Stimulated activated CD8-positive, alpha-beta memory T cell treated with anti-CD3 and anti-CD28 coated beads, Interleukin-4, amount 100 ng/mL, for 4 hours (primary cell): ENCODE measurements at regions not wholly inside any gene's neighbourhood (a gene's known extent, or its start where the extent isn't known, plus 50 kb on each side); places are given as distances from the start of the nearest gene placed in this dataset.

Source experiments
- DNase-seq, 2 donors: peaks; one replicate each; pipeline ENCODE4 v3.0.0-alpha.2; 2020; ENCODE audit warnings: low read depth in 2 of 2, low spot score in 1 of 2

- no peak for DNase-seq
Observed at GRCh38 chr19:28289295-28290063, 923.5 kb downstream of the UQCRFS1 start.

- DNase-seq = no peak
Observed at GRCh38 chr19:28288572-28289264, 924.2 kb downstream of the UQCRFS1 start.

GRCh38 chr19:28285917-28286316 lies 927.0 kb downstream of the UQCRFS1 start:
- no peak for DNase-seq

GRCh38 chr19:28285078-28285477 lies 927.9 kb downstream of the UQCRFS1 start:
- no peak for DNase-seq

- DNase-seq = no peak
Observed at GRCh38 chr19:28284389-28284788, 928.6 kb downstream of the UQCRFS1 start.

- DNase-seq = no peak
Observed at GRCh38 chr19:28283592-28283991, 929.4 kb downstream of the UQCRFS1 start.

GRCh38 chr19:28281676-28282075 lies 931.3 kb downstream of the UQCRFS1 start:
- DNase-seq = no peak

- no peak for DNase-seq
Observed at GRCh38 chr19:28264556-28264955, 948.4 kb downstream of the UQCRFS1 start.

- DNase-seq = no peak
Observed at GRCh38 chr19:28258829-28259228, 954.1 kb downstream of the UQCRFS1 start.

- DNase-seq = no peak
Observed at GRCh38 chr19:28257396-28257795, 955.6 kb downstream of the UQCRFS1 start.

- no peak for DNase-seq
Observed at GRCh38 chr19:28247243-28247642, 965.7 kb downstream of the UQCRFS1 start.

- no peak for DNase-seq
Observed at GRCh38 chr19:28245937-28246336, 967.0 kb downstream of the UQCRFS1 start.

- DNase-seq = no peak
Observed at GRCh38 chr19:28244966-28245365, 968.0 kb downstream of the UQCRFS1 start.

GRCh38 chr19:28242317-28242927 lies 970.5 kb downstream of the UQCRFS1 start:
- DNase-seq = no peak

GRCh38 chr19:28239270-28239669 lies 973.7 kb downstream of the UQCRFS1 start:
- no peak for DNase-seq

GRCh38 chr19:28238270-28238820 lies 974.6 kb downstream of the UQCRFS1 start:
- no peak for DNase-seq

GRCh38 chr19:28235606-28236125 lies 977.3 kb downstream of the UQCRFS1 start:
- no peak for DNase-seq

GRCh38 chr19:28234637-28235036 lies 978.3 kb downstream of the UQCRFS1 start:
- DNase-seq = no peak

GRCh38 chr19:28228854-28229253 lies 984.1 kb downstream of the UQCRFS1 start:
- no peak for DNase-seq

- no peak for DNase-seq
Observed at GRCh38 chr19:28224441-28224840, 988.5 kb downstream of the UQCRFS1 start.

GRCh38 chr19:28221736-28222135 lies 991.2 kb downstream of the UQCRFS1 start:
- DNase-seq = no peak

- no peak for DNase-seq
Observed at GRCh38 chr19:28218728-28219127, 994.2 kb downstream of the UQCRFS1 start.
